ENCODE measurements at regions not wholly inside any gene's neighbourhood (a gene's known extent, or its start where the extent isn't known, plus 50 kb on each side); places are given as distances from the start of the nearest gene placed in this dataset.
"Not testable (repeated sequence)": the region's sequence is repeated elsewhere in the genome, so short reads cannot be mapped to it uniquely, and the experiment has no call there.

DNA sequence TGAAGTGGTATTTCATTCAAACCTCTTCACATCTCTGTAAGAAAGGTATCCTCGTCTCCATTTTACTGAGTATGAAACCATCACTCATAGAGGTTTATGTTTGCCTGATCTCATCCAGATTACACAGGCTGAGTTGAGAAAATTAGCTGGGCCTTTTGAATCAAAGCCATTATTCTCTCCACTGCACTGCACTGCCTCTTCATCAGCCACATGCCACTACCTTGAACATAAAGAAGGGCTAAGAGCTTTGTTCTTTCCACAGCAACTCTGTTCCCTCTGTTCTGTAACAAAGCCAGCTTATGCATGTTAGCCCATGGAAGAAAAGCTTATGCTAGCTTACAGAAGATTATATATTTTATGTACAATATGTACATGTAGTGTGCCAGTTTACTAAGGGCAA lies 362.6 kb upstream of the DLGAP1 start:
- Mint-ChIP-seq H3K36me3 (ENCODE audit: low read depth) (no peaks in the 10 kb centered on the region), H3K4me1 (ENCODE audit: low read depth) (no peaks in the 10 kb centered on the region), H3K27ac (no peak overlapping the region), H3K9me3 (peaks cover 42% of the 10 kb centered on the region), H3K4me3 (no peak overlapping the region), H3K27me3 (no peaks in the 10 kb centered on the region)
- intact Hi-C loops (cut with micrococcal nuclease): no loop called here

DNA sequence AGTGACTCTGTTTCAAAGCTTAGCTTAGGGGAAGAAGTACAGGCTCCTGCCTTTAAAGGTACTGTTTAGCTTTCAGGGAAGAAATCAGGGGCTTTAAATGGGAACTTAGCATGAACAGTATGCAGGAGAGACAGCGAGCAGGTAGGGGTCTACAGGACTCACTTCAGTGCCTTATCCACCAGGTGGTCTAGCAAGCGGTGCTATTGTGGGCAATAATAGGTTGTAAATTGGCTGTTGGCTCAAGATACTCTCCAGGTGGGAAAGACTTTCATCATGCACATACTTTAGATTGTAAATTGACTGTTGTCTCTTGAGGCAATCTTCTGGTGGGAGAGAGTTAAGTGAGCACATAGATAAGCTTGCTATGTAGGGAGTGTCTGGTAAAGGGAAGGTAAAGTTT lies 358.6 kb upstream of the DLGAP1 start:
- H3K4me3 Mint-ChIP-seq: no peak overlapping the region
- intact Hi-C loops (cut with micrococcal nuclease): no loop called here
- H3K27me3 Mint-ChIP-seq: no peaks in the 10 kb centered on the region
- H3K27ac Mint-ChIP-seq: no peak overlapping the region
- H3K4me1 Mint-ChIP-seq (ENCODE audit: low read depth): no peaks in the 10 kb centered on the region
- no peaks in the 10 kb centered on the region for H3K36me3 Mint-ChIP-seq (ENCODE audit: low read depth)
- peaks cover 48% of the 10 kb centered on the region for H3K9me3 Mint-ChIP-seq

DNA sequence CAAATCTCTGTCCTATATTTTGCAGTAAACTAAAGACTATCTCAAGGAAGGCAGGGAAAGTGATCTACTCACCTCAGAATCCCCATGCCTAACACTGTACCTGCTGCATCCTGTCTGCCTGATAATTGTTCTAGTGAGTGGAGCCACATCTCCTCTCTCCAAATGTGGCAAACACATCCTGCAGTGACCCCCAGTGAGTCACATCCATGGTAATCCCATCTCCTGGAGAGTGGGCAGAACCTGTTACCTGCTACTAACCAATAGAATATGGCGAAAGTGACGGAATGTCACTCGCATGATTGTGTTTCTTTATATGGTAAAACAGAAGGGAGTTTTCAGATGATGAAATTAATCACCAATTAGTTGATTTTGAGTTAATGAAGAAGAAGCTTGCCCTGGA lies 353.8 kb upstream of the DLGAP1 start:
- Mint-ChIP-seq H3K9me3 (peaks cover 42% of the 10 kb centered on the region), H3K27ac (no peak overlapping the region), H3K36me3 (ENCODE audit: low read depth) (no peaks in the 10 kb centered on the region), H3K4me3 (no peak overlapping the region), H3K27me3 (no peaks in the 10 kb centered on the region), H3K4me1 (ENCODE audit: low read depth) (no peaks in the 10 kb centered on the region)
- intact Hi-C loops (cut with micrococcal nuclease): no loop called here

DNA sequence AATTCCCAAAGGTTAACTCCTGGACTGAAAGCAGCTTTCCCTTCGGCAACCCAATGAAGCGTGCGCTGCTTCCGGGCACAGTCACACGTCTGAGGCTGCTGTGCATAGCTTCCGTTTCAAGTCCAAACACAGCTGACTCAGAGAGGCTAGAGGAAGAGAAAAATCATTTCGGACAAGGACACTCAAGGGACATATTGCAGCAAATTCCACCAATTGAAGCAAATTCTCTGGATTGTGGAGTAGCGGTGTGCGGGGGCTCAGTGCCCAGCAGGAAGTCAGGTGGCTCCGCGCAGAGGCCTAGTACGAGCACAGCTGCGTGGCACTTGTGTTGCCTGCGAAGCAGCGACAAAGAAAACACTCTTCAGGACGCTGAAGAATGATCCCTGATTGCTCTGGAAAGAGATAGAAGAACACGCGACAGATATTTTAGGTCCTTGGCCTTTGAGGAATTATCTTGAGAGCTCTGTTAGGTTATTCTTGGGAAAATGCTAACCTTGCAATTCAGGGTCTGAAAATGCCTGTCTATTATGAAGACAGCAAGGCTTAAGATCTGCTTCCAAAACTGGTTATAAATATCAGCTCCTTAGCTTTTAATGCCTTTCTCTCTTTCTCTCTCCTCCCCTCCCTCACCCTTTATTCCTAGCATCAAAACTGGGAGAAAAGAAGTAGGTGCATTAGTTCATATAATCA lies 352.6 kb upstream of the DLGAP1 start:
- Mint-ChIP-seq H3K9me3 (peaks cover 46% of the 10 kb centered on the region), H3K27me3 (no peaks in the 10 kb centered on the region), H3K36me3 (ENCODE audit: low read depth) (no peaks in the 10 kb centered on the region), H3K27ac (no peak overlapping the region), H3K4me1 (ENCODE audit: low read depth) (no peaks in the 10 kb centered on the region), H3K4me3 (no peak overlapping the region)
- intact Hi-C loops (cut with micrococcal nuclease): no loop called here

DNA sequence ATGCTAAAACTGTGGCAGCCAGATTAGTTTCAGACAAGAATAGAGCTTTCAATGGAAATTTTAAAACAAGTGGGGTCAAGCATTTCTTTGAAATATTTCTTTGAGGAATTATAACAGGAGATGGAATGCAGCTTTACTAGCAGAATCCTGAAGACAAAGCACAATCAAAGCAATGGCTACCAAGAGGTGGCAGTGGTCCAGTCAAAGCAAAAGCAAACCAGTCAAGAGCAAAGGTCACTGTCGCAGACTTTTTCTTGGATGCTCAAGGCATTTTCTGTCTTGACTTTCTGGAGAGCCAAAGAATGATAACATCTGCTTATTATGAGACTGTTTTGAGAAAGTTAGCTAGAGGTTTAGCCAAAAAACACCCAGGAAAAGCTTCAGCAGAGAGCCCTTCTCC lies 351.2 kb upstream of the DLGAP1 start:
- Mint-ChIP-seq H3K27ac (no peak overlapping the region), H3K36me3 (ENCODE audit: low read depth) (no peaks in the 10 kb centered on the region), H3K27me3 (no peaks in the 10 kb centered on the region), H3K4me3 (no peak overlapping the region), H3K9me3 (peaks cover 40% of the 10 kb centered on the region), H3K4me1 (ENCODE audit: low read depth) (no peaks in the 10 kb centered on the region)
- intact Hi-C loops (cut with micrococcal nuclease): no loop called here

DNA sequence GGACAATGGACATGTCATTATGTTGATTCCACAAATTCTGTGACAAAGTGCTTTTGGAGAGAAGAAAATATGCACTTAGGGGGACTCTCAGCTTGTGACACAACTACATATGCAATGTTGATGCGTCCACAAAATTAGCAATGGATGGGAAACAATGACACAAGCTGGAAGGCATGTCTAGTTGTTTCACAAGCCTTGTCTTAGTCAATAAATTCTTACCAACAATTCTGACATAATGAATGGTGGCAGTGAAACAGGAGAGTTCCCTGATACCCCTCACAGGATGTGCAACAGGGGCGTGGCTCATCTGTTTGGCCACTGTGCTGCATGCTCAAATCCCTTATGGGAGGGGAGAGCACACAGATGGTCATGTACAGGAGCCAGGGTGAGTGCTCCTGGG lies 347.2 kb upstream of the DLGAP1 start:
- no peaks in the 10 kb centered on the region for H3K36me3 Mint-ChIP-seq (ENCODE audit: low read depth)
- H3K27ac Mint-ChIP-seq: no peak overlapping the region
- peaks cover 44% of the 10 kb centered on the region for H3K9me3 Mint-ChIP-seq
- no peaks in the 10 kb centered on the region for H3K27me3 Mint-ChIP-seq
- no peaks in the 10 kb centered on the region for H3K4me1 Mint-ChIP-seq (ENCODE audit: low read depth)
- H3K4me3 Mint-ChIP-seq: no peak overlapping the region
- intact Hi-C loops (cut with micrococcal nuclease): no loop called here

DNA sequence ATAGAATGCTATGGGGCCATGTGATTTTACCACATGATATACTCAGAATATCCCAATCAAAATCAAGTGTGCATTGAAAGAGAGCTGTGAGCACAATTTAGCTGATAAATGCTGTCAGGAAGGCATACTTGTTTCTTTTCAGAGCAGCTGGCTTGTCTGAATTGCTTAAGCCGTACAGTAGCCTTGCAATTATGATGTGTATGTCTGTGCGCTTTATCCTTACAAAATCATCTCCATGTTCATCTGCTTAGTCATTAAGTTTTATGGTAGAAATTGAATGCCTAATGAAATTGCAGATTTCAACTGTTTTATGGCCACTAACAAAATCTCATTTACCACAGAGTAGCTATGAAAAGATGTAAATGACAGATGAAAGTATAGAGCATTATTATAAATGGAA lies 346.0 kb upstream of the DLGAP1 start:
- no peak overlapping the region for H3K4me3 Mint-ChIP-seq
- intact Hi-C loops (cut with micrococcal nuclease): no loop called here
- no peaks in the 10 kb centered on the region for H3K4me1 Mint-ChIP-seq (ENCODE audit: low read depth)
- H3K27ac Mint-ChIP-seq: no peak overlapping the region
- peaks cover 36% of the 10 kb centered on the region for H3K9me3 Mint-ChIP-seq
- no peaks in the 10 kb centered on the region for H3K27me3 Mint-ChIP-seq
- no peaks in the 10 kb centered on the region for H3K36me3 Mint-ChIP-seq (ENCODE audit: low read depth)

DNA sequence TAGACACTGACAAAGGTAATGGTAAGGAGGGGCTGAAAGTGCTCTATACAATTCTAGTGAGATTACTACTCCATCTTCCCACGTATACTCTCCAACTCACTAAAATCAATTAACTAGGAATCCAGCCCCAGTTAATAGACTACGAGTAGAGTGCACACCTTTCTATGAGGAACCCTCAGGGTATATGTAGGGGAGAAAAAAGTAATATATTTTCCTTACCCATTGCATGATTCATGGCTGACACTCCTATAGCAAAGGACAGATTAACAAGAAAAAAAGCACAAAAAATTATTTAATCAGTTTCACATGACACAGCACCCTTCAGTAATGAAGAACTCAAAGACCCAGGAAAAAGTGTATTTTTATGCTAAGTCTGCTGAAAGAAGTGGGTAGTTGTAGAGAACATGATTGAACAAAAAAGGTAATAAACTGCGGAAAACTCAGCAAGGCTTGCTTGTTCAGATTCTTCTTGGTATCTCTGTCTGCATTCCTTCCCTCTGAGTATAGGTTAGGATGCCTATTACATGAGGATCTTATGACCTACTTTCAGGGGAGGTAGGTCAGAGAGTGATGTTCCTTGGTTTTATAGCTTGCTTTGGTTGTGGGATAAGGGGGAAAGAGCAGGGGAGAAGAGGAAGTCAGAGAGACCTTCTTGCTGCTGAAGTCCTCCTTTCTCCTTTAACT lies 342.0 kb upstream of the DLGAP1 start:
- no peaks in the 10 kb centered on the region for H3K4me1 Mint-ChIP-seq (ENCODE audit: low read depth)
- H3K4me3 Mint-ChIP-seq: no peak overlapping the region
- H3K27ac Mint-ChIP-seq: no peak overlapping the region
- H3K9me3 Mint-ChIP-seq: peaks cover 28% of the 10 kb centered on the region
- H3K36me3 Mint-ChIP-seq (ENCODE audit: low read depth): no peaks in the 10 kb centered on the region
- intact Hi-C loops (cut with micrococcal nuclease): no loop called here
- H3K27me3 Mint-ChIP-seq: no peaks in the 10 kb centered on the region

DNA sequence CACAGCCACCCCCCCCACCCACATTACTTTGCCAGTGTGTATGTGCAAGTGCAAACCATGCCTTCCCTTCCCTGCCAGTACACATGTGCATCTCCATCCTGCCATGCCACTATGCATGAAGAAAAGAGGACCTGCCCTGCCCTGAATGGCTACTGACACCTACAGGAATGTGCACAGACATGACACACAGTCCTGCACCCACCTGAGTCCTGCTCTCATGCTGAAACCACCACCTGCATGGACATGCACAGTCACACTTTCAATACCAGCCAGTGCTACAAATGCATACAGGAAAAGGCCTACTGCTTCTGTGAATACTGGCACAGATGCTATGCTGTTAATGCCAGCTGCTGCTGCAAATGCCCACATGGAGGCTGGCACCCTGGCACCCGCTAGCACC lies 334.4 kb upstream of the DLGAP1 start:
- Mint-ChIP-seq H3K27me3 (no peaks in the 10 kb centered on the region), H3K4me1 (ENCODE audit: low read depth) (no peaks in the 10 kb centered on the region), H3K36me3 (ENCODE audit: low read depth) (no peaks in the 10 kb centered on the region), H3K27ac (no peak overlapping the region), H3K4me3 (no peak overlapping the region), H3K9me3 (peaks cover 50% of the 10 kb centered on the region)
- intact Hi-C loops (cut with micrococcal nuclease): no loop called here

DNA sequence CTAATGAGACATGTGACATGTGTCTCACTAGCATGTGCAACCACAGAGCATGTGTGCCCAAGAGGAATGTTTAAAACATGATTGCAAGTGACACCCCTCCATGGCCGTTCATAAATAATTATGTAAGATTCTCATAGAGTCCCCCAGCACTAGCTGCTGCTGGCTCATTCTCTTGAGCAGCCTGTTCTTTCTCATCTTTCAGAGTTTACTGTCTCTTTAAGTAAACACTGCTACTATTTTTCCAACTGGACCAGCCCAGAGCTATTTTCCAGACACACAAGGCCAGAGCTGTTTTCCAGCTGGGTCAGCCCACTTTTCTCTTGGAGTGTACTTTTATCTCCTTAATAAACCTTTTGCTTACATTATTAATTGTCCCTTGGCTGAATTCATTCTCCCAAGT lies 326.8 kb upstream of the DLGAP1 start:
- Mint-ChIP-seq H3K36me3 (ENCODE audit: low read depth) (no peaks in the 10 kb centered on the region), H3K4me1 (ENCODE audit: low read depth) (no peaks in the 10 kb centered on the region), H3K4me3 (no peak overlapping the region), H3K27ac (no peak overlapping the region), H3K27me3 (no peaks in the 10 kb centered on the region), H3K9me3 (peaks cover 39% of the 10 kb centered on the region)
- intact Hi-C loops (cut with micrococcal nuclease): no loop called here

DNA sequence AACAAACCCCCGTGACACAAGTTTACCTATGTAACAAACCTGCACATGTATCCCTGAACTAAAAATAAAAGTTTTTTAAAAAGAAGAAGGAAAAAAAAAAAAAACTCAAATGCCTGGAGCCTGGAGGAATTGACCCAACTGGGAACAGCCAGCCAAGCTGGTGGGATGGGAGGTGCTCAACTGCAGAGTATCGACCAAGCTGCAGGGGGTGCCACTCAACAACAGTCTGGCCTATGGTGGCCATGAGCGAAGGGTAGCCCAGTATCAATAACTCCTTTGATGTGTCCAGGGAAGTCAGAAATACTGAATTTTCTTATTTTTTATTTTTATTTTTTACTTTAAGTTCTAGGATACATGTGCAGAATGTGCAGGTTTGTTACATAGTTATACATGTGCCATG lies 310.3 kb upstream of the DLGAP1 start:
- H3K4me1 Mint-ChIP-seq (ENCODE audit: low read depth): no peaks in the 10 kb centered on the region
- intact Hi-C loops (cut with micrococcal nuclease): no loop called here
- H3K4me3 Mint-ChIP-seq: no peak overlapping the region
- no peaks in the 10 kb centered on the region for H3K27me3 Mint-ChIP-seq
- H3K36me3 Mint-ChIP-seq (ENCODE audit: low read depth): no peaks in the 10 kb centered on the region
- peaks cover 27% of the 10 kb centered on the region for H3K9me3 Mint-ChIP-seq
- no peak overlapping the region for H3K27ac Mint-ChIP-seq

DNA sequence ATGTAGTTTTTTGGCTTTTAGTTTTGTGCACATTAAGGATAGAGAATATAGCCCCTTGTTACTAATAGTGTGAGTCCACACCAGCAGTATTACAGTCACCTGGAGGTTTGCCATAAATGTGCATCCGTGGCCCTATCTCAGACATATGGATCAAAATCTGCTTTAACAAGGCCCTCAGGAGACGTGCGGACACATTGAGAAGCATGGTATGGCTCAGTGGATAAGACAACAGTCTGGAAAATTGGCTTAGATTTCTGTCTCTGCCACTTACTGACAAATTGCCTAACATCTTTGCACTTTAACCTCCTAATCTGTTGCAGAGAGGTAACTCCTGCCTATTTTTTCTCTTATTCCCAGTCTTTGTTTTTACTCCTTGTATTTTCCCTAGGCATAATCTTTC lies 307.2 kb upstream of the DLGAP1 start:
- Mint-ChIP-seq H3K27ac (no peak overlapping the region), H3K27me3 (no peaks in the 10 kb centered on the region), H3K9me3 (peaks cover 29% of the 10 kb centered on the region), H3K36me3 (ENCODE audit: low read depth) (no peaks in the 10 kb centered on the region), H3K4me3 (no peak overlapping the region), H3K4me1 (ENCODE audit: low read depth) (no peaks in the 10 kb centered on the region)
- intact Hi-C loops (cut with micrococcal nuclease): no loop called here

DNA sequence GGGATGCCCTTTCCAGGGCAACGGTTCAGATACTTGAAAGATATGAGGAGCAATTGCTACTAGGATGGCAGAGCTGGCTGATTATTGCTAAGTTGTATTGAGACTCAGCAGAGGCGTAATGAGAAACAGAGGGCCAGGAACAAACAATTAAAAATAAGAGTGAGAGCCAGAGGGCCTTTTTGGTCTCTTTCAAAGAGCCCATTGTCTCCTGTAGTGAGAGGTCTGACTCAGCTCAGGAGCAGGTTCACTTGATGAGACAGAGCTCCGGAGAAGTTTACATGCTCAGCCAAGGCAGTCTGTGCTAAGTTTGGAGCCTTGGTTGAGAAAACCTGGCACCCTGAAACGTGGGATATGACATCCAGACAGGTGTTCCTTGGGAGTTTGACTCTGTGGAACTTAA lies 303.9 kb upstream of the DLGAP1 start:
- intact Hi-C loops (cut with micrococcal nuclease): no loop called here
- Mint-ChIP-seq H3K27ac (no peak overlapping the region), H3K9me3 (peaks cover 30% of the 10 kb centered on the region), H3K4me3 (no peak overlapping the region), H3K4me1 (ENCODE audit: low read depth) (no peaks in the 10 kb centered on the region), H3K27me3 (no peaks in the 10 kb centered on the region), H3K36me3 (ENCODE audit: low read depth) (no peaks in the 10 kb centered on the region)

DNA sequence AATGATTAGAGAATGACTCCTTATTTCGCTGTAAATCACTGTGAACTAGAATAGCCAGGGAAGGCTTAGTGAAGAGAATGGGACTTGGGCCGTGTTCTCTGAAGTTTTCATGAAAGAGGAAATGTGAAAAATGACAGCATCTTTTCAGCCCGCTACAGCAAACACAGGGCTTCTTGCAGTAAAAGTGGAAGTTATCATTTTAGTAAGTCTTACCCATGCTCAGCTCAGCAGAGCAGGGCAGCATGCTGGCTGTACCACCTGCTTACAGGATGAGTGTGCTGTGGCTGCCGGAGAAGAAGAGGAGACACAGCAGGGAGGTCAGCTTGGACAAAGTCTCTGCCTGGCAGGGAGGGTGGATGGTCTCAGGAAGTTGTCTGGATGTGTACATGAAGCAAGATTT lies 300.7 kb upstream of the DLGAP1 start:
- H3K4me3 Mint-ChIP-seq: no peak overlapping the region
- no peaks in the 10 kb centered on the region for H3K27me3 Mint-ChIP-seq
- H3K9me3 Mint-ChIP-seq: peaks cover 40% of the 10 kb centered on the region
- no peaks in the 10 kb centered on the region for H3K4me1 Mint-ChIP-seq (ENCODE audit: low read depth)
- intact Hi-C loops (cut with micrococcal nuclease): no loop called here
- H3K27ac Mint-ChIP-seq: no peak overlapping the region
- H3K36me3 Mint-ChIP-seq (ENCODE audit: low read depth): no peaks in the 10 kb centered on the region

DNA sequence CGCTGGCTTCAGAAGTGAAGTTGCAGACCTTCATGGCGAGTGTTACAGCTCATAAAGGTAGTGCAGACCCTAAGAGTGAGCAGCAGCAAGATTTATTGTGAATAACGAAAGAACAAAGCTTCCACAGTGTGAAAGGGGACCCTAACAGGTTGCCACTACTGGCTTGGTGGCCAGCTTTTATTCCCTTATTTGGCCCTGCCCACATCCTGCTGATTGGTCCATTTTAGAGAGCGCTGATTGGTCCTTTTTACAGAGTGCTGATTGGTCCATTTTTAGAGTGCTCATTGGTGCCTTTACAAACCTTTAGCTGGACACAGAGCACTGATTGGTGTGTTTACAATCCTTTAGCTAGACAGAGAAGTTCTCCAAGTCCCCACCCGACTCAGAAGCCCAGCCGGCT lies 298.0 kb upstream of the DLGAP1 start:
- intact Hi-C loops (cut with micrococcal nuclease); H3K27me3 Mint-ChIP-seq; H3K4me3 Mint-ChIP-seq; H3K36me3 Mint-ChIP-seq (ENCODE audit: low read depth); H3K27ac Mint-ChIP-seq; H3K4me1 Mint-ChIP-seq (ENCODE audit: low read depth): not testable (repeated sequence)
- H3K9me3 Mint-ChIP-seq: peaks cover 42% of the 10 kb centered on the region

Measured in dendritic cell treated with granulocyte-macrophage colony-stimulating factor and Interleukin-4, amounts not matched to agents 40 ng/mL and 50 ng/mL, for 4 days (primary cell).